ENCODE measurements at regions not wholly inside any gene's neighbourhood (a gene's known extent, or its start where the extent isn't known, plus 50 kb on each side); places are given as distances from the start of the nearest gene placed in this dataset.

- Histone ChIP-seq H3K9me3 (no peaks in the 10 kb centered on the region), H3K4me1 (ENCODE audit: insufficient read depth) (no peaks in the 10 kb centered on the region), H3K27ac (no peak overlapping the region), H3K36me3 (no peaks in the 10 kb centered on the region), H3K27me3 (no peaks in the 10 kb centered on the region), H3K4me3 (no peak overlapping the region)
- no peak for DNase-seq
- 50 to 68% (median 64%) methylated on average over 3 of the region's 3 CpGs for WGBS, 3 donors
- no peak for TF ChIP-seq EP300 (IDR thresholded peaks at IDR 0.05)
- no peak for TF ChIP-seq POLR2A (IDR thresholded peaks at IDR 0.05)
- TF ChIP-seq CTCF (IDR thresholded peaks at IDR 0.05), result no peak
- intact Hi-C loops (cut with DNase I), result no loop called here
Measured at GRCh38 chr1:244192325-244192724, 141.2 kb downstream of the ZBTB18 start.

GRCh38 chr1:244196571-244197285 is 145.6 kb downstream of the ZBTB18 start:
- no peak for DNase-seq
- WGBS, 3 donors, result 81 to 88% (median 82%) methylated on average over 6 of the region's 6 CpGs
- Histone ChIP-seq H3K4me1 (ENCODE audit: insufficient read depth) (no peaks in the 10 kb centered on the region), H3K9me3 (no peaks in the 10 kb centered on the region), H3K36me3 (no peaks in the 10 kb centered on the region), H3K4me3 (no peak overlapping the region), H3K27me3 (no peaks in the 10 kb centered on the region), H3K27ac (no peak overlapping the region)
- intact Hi-C loops (cut with DNase I), result no loop called here
- TF ChIP-seq EP300 (IDR thresholded peaks at IDR 0.05) (no peak), POLR2A (IDR thresholded peaks at IDR 0.05) (no peak), CTCF (IDR thresholded peaks at IDR 0.05) (no peak)

GRCh38 chr1:244197851-244198375 is 146.8 kb downstream of the ZBTB18 start:
- no peak for DNase-seq
- no peak overlapping the region for H3K27ac ChIP-seq
- 87 to 89% (median 89%) methylated on average over 7 of the region's 7 CpGs for WGBS, 3 donors
- H3K36me3 ChIP-seq, result no peaks in the 10 kb centered on the region
- H3K9me3 ChIP-seq, result no peaks in the 10 kb centered on the region
- H3K4me1 ChIP-seq (ENCODE audit: insufficient read depth), result no peaks in the 10 kb centered on the region
- H3K4me3 ChIP-seq, result no peak overlapping the region
- intact Hi-C loops (cut with DNase I), result no loop called here
- H3K27me3 ChIP-seq, result no peaks in the 10 kb centered on the region
- no peak for TF ChIP-seq CTCF (IDR thresholded peaks at IDR 0.05)
- TF ChIP-seq POLR2A (IDR thresholded peaks at IDR 0.05), result no peak
- no peak for TF ChIP-seq EP300 (IDR thresholded peaks at IDR 0.05)

GRCh38 chr1:244199902-244200301 is 148.8 kb downstream of the ZBTB18 start:
- no peak for TF ChIP-seq POLR2A (IDR thresholded peaks at IDR 0.05)
- TF ChIP-seq CTCF (IDR thresholded peaks at IDR 0.05), result no peak
- TF ChIP-seq EP300 (IDR thresholded peaks at IDR 0.05), result no peak
- Histone ChIP-seq H3K4me1 (ENCODE audit: insufficient read depth) (no peaks in the 10 kb centered on the region), H3K27me3 (no peaks in the 10 kb centered on the region), H3K36me3 (no peaks in the 10 kb centered on the region), H3K9me3 (no peaks in the 10 kb centered on the region), H3K27ac (no peak overlapping the region), H3K4me3 (no peak overlapping the region)
- DNase-seq, result no peak
- intact Hi-C loops (cut with DNase I), result no loop called here
- WGBS, 3 donors, result 91 to 98% (median 93%) methylated on average over 4 of the region's 4 CpGs

Measured in ovary (tissue), 7 donors.